AG08396 (cell line): ENCODE measurements at regions not wholly inside any gene's neighbourhood (a gene's known extent, or its start where the extent isn't known, plus 50 kb on each side); places are given as distances from the start of the nearest gene placed in this dataset.
"Not testable (repeated sequence)": the region's sequence is repeated elsewhere in the genome, so short reads cannot be mapped to it uniquely, and the experiment has no call there.

Experiments
- DNase-seq: peaks from one replicate; pipeline ENCODE4 v3.0.0; 2012; ENCODE audit warnings: low spot score, mixed read lengths

DNA sequence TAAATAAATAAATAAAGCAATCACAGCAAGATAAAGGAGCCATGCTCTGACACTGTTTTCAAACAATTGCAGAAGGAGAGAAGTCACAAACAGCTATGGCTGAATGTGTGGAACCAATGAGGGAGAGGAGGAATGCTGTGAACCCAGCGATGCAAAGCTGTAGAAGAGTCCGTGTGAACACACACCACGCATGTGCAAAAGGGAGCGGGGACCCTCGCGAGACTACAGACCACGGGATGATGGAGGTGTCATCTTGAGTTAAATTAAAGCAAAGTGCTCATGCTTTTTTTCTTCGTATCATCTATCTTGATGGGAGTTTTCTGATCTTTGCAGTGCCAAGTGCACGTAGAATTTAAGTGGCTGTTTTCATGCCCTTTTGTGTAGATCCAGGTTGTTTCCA, 123.8 kb upstream of the CDH5 start:
- DNase-seq, result no peak

DNA sequence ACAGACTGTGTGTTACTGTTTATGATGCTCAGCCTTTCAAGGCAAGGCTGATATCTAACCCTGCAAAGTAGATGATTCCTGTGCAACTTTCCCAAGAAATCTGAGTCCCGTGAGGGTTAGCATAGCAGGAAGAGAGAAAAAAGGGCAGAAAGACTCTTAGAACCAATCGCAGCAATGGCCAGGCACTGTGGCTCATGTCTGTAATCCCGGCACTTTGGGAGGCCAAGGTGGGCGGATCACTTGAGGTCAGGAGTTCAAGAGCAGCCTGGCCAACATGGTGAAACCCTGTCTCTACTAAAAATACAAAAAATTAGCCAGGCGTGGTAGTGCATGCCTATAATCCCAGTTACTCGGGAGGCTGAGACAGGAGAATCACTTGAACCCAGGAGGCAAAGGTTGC, 124.3 kb upstream of the CDH5 start:
- DNase-seq, result not testable (repeated sequence)

DNA sequence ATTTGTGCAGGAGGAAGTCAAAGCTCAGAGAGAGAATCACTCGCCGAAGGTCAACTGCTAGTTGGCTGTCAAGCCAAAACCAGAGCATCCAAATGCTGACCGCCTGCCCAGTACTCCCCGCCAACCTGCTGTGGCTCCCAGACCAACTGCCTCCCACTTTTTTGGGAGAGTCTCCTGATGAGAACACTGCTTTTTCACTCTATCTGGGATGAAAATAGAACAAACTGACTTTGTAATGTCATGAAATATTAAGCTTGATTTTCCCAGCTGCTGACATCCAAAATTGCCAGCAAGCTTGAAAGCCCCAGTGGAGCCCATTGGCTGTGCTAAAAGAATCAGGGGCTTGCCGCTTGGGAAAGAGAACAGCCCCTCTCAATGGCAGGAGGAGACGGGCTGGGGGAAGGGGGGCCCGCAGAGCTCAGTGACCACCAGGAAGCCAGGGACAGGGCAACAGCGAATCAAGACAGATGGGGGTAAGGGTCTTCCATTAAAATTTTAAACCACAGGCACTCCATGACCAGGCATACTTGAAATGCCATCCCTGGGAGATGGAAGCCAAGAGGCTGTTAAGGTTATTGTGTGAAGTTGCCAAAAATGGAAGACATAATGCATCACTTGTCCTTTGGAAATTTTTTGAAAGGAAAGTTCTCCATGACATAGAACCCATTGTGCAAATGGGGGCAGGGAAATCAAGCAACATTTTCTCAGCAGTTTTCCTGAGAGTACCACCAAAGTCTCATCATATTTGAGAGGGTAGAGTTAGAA, 125.7 kb upstream of the CDH5 start:
- DNase-seq, result no peak

DNA sequence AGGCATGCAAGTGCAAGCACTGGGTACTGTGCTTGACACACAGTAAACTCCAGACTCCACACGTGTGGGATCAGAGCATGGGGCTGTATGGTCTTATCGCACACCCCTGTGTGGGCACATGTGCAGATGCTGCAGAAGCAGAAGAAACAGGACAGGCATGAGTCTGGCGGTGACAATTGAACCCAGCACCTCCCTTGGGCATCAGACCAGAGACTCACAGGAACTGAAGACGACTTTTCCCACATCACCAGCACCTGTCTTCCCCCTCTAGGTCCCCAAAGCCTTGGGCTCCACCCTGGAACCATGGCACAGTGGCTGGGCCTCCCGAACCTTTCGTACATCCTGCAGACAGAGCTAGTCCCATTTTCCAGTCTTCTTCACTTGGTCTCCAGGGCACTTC, 126.4 kb upstream of the CDH5 start:
- DNase-seq, result no peak

DNA sequence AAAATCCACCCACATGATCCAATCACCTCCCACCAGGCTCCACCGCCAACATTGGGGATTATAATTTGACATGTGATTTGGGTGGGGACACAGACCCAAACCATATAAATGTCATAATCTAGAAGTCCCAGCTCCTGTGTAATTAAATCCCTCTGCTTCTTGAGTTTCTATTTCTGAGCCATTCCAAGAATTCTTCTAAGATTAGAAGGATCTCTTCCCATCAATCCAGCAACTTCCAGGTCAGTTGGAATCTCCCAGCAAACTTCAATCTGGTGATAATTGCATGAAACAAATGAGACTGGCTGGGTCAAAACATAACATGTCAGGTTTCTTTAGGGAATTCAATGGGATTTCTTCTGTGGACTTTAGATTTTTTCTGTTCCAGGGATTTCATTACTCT, 127.8 kb upstream of the CDH5 start:
- DNase-seq, result no peak

DNA sequence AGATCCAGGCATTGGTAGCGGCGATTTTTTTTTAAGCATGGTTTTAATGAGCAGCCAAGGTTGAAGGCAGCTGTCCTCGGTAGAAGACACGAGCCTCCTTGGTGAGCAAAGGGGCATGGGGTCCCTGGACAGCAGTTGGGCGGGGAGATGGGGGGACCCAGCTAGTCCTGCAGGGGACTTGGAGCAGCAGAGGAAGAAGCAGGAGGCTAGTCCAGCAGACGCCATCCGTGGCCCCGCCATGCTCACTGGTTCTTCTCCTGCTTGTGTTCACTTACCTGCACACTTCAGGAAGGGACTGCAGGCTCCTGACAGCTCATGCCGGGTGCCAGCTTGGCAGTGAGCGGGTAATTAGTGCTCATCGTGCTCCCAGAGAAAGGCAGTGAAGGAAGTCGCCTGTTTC, 130.2 kb upstream of the CDH5 start:
- no peak for DNase-seq

DNA sequence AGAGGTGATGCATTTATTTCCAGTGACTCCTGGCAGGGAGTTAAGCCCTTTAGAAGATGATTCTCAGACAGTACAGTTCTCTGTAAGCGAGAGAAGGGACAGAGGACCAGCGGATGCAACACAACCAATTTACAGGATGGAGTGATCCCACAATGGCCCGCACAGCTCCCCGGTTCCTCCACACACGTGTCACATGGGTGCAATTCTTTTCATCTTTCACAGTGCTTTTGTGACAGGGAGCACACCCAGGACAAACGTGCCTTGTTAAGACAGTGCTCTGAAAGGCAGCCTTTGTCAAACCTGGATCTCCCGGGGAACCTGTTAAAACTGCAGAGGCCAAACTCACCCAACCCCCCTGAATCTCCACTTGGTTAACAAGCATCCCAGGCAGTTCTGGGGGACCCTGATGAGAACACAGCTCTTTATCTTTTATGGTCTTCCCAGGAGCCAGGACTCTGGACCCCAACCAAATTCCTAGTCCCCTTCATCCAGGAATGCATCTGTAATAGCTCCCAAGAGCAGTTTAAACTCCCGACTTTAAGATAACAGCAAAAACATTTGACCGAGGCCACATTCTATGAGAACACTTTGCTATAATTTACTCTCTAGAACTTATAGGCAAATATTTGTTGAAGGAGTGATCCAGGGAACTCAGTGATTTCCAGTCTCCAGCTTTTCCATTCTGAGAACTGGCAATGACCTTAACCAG, 134.9 kb upstream of the CDH5 start:
- DNase-seq, result no peak

DNA sequence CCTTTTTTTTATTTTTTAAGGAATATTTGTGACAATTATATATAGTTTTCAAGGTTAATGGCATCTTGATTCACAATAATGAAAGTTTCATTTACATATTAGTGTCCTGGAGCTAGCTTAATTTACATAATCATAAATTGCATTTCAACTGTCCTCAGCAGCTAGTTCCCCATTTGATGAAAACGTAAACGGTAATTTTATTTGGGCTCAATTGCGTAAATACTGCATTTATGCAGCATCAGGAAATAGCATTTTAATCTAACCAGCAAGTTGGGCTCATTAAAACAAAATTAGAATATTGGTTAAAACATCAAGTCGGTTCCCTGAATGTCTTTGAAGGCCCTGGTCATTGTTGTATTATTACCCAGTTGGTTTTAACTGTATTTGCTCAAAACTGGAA, 136.8 kb upstream of the CDH5 start:
- DNase-seq, result no peak

DNA sequence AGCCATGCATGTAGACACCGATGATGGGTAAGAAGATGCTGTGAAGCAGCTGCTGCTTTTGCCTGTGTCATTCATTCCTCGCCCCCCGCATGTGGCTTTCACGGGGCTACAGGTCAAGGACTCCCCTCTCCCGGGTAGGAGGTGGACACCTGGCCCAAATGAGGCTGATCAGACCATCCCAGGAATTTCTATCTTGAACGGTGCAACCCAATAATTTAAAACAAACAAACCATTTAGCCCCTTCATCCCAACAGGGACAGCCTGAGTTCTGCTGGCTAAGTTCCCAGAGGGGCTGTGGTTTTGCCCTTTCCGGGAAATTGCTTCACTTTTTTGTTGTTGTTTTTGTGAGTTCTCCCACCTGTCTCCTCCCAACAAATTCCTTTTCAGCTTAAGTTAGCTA, 137.7 kb upstream of the CDH5 start:
- DNase-seq, result no peak

DNA sequence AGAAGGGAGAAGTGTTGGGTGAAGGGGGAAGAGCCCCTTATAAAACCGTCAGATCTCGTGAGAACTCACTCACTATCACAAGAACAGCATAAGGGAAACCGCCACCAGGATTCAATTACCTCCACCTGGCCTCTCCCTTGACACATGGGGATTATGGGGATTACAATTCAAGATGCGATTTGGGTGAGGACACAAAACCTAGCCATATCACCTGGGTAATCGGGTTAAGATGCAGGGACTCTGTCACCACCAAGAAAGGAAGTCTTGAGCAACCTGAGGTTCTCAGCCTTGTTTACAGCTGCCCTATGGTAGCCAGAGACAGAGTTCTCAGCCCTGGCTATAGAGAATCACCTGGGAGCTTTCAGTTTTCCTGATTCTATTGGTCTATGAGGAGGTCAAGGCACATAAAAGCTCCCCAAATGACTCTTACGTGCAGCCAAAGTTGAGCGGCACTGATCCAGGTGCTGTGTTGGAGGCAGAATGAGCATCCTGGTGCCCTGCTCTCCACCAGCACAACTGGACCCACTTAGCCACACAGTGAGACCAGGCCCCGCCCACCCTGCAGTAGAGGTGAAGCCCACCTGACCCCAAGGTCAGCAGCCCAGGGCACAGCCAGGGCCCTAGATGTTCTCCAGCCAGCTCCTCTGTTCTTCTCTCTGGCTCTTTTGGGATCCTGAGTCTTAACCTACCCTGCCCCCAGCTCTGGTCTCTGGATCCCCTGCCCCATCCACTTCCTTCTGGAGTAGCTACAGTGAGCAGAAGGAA, 138.5 kb upstream of the CDH5 start:
- no peak for DNase-seq

DNA sequence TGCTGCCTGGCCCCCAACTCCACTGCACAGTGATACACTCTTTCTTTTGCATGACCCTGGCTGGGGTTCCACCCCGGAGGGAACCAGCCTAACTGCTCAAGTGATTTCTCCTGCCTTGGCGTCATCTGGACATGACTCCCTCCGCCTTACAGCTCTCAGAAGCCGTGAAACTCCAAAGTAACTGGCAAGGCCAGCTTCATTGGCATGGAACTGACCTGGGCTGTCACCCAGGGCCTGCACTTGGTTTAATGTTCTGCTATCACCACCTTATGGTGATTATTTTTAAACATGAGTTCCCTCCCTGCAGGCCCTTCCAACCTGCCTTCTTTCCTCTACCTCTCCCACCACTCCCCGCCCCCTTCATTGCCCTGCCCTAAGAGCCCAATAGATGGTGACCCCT, 139.7 kb upstream of the CDH5 start:
- DNase-seq, result no peak

DNA sequence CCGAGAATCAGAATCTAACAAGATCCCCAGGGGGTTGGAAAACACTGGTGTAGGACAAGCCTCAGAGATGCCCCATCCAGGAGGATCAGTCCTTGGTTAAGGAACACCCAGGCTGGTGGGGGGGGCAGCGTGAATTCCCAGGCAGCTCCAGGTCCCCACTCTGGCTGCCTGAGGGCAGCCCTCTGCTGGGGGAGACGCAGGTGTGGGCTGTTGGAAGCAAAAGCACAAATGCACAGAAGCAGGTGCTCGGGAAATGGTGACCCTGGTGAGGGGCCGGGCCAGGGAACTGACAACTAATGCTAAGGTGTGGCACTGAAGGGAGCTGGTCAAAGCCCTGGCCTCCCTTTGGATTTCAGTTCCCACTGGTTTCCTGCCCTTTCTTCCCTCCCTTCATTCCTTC, 140.8 kb upstream of the CDH5 start:
- no peak for DNase-seq

DNA sequence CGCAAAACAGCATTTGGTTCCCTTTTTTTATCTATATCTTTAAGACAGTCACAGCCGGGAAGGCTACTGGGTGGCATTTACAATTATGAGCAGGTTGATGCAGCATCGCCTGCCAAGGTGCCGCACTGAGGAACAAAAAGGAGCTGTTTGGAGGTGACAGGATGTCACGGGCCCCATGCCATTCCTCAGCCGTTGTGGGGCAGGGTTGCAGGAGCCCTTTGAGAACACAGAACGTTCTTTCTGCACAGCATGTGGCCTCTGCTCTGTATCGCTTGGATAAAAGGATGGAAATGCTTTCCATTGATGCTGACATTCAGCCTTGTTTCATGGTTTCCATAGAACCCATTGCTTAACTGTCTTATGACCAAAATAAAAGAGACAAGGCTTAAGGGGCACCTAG, 141.9 kb upstream of the CDH5 start:
- no peak for DNase-seq

DNA sequence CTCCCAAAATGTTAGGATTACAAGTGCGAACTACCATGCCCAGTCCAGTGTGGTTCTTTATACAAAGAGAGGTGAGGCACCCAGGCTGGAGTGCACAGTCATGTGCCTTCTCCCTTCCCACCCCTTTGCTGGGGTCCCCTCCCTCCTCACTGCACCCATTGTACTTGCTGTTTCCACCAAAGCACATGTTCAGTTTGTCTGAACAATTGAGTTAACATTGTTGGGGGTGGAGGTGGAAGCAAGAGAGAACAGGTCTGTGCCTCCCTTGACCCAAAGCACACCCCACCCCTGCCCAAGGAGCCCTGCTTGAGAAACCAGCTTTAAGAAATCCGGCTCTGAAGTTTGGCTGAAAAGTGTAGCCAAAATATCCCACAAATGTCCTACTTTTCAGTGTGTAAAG, 142.3 kb upstream of the CDH5 start:
- DNase-seq, result no peak

DNA sequence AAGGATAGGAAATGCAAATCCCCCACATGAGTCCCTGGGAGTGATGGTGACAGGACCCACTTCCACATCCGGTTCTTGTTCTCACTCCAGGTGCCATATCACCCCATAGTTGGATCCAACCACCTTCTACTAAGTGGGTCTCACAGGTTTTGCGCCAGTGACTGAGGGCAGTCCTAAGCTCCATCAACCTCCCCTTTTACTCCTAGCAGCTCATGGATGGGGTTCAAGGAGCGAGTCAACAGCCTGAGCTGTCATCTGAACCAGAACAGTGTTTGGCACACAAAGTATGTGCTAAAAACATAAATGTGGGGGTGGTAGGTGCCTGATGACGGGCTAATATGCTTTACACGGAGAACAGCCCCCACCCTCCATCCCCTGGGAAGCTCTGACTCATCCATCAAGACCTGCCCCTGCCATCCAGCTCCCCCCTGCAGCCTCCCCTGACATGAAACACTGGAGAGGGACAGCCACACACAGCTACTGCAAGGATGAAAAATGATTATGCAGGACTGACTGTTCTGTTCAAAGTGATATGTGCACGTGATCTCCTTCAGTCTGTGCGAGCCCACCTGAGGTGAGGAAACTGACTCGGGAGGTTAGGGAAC, 143.2 kb upstream of the CDH5 start:
- DNase-seq, result no peak

DNA sequence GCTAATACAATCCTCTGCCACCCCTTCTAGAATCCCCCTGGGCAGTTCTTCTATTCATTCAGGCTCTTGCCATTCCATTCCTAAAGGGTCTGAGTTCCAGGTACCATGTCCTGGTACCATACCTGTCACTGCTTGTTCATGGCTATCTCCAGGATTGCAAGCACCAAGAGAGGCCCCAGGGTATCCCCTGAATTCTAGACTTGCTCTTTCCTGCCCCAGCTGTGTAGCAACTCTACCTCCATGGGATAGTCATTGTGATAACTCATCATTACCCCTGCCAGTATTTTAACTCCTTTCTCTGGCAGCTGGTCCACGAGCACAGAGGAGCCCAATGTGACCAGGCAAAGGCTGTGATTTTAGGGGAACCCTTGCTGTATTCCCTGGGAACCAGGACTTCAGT, 143.7 kb upstream of the CDH5 start:
- no peak for DNase-seq

DNA sequence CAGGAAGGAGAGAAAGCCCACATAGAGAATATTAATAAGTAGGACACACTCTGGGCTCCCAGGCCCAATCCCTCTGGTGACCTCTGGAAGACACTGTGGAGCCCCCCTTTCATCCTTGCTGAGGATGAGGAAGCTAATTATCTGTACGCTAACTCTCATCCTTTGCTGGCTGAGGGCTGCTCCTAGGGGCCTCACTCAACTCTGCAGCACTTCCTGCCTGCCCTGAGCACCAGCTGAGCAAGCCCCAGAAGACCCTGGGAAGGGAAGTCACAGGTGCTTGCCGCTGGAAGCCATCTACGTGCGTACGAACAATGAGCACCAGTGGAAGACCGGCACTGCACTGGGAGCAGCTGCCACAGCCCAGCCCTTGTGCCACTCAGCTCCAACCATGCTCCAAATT, 145.8 kb upstream of the CDH5 start:
- no peak for DNase-seq

DNA sequence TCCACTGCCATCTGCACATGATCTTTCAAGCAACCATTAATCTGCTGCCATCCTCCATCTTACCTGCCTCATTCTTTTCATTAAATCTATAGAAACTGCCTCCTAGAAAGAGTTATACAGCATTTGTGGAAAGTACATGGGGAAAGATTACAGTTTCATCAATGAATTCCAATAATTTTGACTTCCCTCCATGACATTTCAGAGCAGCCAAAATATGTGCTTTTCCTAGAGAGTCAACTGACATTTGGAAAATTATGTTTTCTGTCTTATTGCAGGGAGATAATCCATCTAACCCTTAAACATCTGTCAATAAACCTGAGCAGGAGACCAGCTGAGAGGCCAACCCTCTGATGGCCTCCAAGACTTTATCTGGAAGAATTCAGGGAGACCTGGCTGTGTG, 147.0 kb upstream of the CDH5 start:
- DNase-seq, result no peak

DNA sequence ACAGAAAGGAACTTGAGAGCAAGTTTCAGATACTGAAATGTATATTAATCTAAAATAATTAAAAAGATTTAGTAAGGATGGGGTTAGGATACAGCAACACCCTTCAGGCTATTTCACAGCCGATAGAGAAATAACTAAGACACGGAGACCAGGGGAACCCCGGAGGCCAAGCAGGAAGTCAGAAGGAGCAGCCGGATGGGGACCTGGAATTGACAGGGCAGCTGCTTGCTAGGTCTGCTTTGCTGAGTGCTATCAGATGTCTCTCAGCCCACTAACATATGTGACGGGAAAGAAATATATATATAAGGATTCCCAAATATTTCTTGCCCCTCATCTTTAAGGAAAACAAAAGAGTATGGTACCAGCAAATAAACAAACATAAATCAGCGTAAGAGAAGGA, 154.1 kb upstream of the CDH5 start:
- no peak for DNase-seq

DNA sequence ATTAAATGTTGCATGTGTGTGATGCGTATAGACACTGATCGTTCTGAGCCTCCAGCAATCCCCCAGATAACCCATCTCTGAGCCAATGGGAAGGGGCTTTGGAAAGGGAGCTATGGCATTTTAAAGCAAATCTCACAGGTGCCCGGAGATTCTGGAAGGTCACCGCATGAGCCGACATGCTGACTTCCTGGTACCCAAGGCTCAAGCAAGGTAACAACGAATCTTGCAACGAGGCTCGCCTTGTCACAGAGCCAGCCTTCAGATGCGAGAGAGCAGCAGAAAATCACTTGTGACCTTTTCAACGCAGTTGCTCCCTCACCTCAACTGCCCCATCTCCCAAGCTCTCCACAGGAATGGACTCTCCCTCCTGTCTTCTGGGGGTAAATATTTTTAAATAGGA, 154.8 kb upstream of the CDH5 start:
- no peak for DNase-seq

DNA sequence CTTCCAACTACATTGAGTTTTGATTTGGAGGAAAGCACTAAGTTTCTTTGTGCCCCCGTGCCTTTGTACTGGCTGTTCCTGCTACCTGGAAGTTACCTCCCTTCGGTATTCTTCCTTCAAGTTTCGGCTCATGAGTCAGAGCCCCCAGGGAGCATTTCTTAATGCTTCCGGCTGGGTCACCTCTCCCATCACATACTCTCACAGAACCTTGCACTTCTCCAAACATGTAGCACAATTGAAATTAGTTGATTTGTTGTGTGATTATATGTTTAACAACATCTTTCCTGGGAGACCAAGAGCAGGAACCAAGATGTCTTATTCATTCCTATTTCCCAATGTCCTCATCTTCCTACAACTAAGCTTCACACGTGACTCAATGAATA, 158.6 kb upstream of the CDH5 start:
- DNase-seq, result no peak

DNA sequence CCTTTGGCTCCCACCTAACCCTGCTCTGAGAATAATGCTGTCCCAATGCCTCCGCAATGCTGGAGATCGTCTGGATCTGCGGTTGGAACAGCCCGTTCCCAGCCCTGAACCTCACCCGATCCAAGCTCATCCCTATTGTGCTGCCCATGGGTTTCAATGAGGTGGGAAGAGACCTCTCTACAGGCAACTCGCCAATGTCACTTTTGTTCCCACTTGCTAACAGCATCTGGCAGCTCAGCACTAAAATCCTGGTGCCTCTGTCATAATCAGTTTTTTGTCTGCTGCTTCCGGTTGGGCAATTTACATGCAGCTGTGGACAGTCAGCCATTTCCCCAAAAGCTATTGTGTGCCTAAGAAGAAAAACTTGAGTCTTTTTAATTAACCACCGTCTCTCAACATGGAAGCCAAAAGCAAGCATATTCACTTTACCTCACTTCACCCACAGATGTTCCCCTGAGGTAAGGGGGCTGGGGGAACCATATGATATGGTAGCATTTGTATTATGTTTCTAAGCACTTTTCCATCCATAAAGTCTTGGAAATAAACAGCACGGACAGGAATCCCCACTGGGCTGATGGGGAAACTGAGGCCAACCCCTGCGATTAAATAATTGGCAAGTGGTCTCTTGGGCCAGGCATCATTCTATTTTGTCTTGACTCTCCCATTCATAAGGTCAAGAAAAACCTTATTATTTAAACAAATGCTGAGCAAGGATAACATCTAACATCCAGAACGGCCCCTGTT, 159.2 kb upstream of the CDH5 start:
- no peak for DNase-seq
